HepG2 (cell line): ENCODE measurements at regions not wholly inside any gene's neighbourhood (a gene's known extent, or its start where the extent isn't known, plus 50 kb on each side); places are given as distances from the start of the nearest gene placed in this dataset.

Experiments used
- ATAC-seq: fragments of 200-7000 bp; cut with Tn5 transposase; 3 replicates; pipeline ENCODE4 v1.9.1; 2020; ENCODE audit warnings: mild to moderate bottlenecking, moderate library complexity
- BruUV-seq: library from RNA; stranded (reverse); fragments of 400-500 nt; replicated peaks from 2 replicates; lab custom pipeline; 2021; lab: Mats Ljungman, UMichigan
- CTCF ChIA-PET: fragments of 300-600 bp; formaldehyde crosslinking; extraction: SDS; loops from one replicate; lab custom pipeline; 2021; ENCODE audit warnings: low total read pairs, inconsistent platforms, low intra/inter-chr PET ratio; lab: Yijun Ruan, JAX
- POLR2A ChIA-PET: fragments of 350-600 bp; sonication (Branson Sonifier 250); formaldehyde crosslinking; loops from one replicate; lab custom pipeline; 2020; ENCODE audit warnings: antibody characterized with exemption, inconsistent platforms; lab: Yijun Ruan, JAX
- DNase-seq: peaks from one replicate; pipeline ENCODE4 v3.0.0-alpha.2; 2015; ENCODE audit warnings: low spot score
- FAIRE-seq: peaks from 3 replicates; lab custom pipeline; 2011; peaks lifted over from hg19 to GRCh38; lab: Jason Lieb, UNC
- H2AFZ ChIP-seq: one replicate; pipeline ENCODE4 v1.6.1; 2011; ENCODE audit warnings: low read length, inconsistent platforms
- H3K27ac ChIP-seq: fragments of 300-600 bp; 3 replicates; pipeline ENCODE4 v1.8.0; 2011; ENCODE audit warnings: mixed run types, mild to moderate bottlenecking, mixed read lengths, low read length, inconsistent platforms; ENCODE audit not compliant: insufficient read depth; ENCODE audit errors: extremely low read length
- H3K27me3 ChIP-seq, 2 experiments: fragments of 200-600 bp in 1 of 2; 2 replicates in 1 of 2; 3 replicates in 1 of 2; pipeline versions ENCODE4 v1.6.0 to v1.8.0; 2011; ENCODE audit warnings: low read length in 2 of 2, mild to moderate bottlenecking in 2 of 2, moderate library complexity in 2 of 2, inconsistent platforms in 1 of 2; ENCODE audit not compliant: insufficient read depth in 2 of 2, control insufficient read depth in 1 of 2
- H3K36me3 ChIP-seq, 2 experiments: fragments of 200-600 bp in 1 of 2; replicated peaks in 1 of 2; 2 replicates in 1 of 2; 3 replicates in 1 of 2; pipeline versions ENCODE4 v1.5.1 to v1.8.0; 2011; ENCODE audit warnings: low read length in 2 of 2, inconsistent platforms in 1 of 2; ENCODE audit not compliant: insufficient read depth in 2 of 2, control insufficient read depth in 1 of 2
- H3K4me1 ChIP-seq: 2 replicates; pipeline ENCODE4 v1.5.1; 2012; ENCODE audit warnings: low read length, inconsistent platforms; ENCODE audit not compliant: insufficient read depth
- H3K4me2 ChIP-seq: 2 replicates; pipeline ENCODE4 v1.6.0; 2011; ENCODE audit warnings: low read depth, low read length, inconsistent platforms
- H3K4me3 ChIP-seq, 3 experiments: fragments of 200-600 bp in 1 of 3; sonication (generic), shearing (Covaris generic) in 1 of 3; replicated peaks in 1 of 3; 2 replicates each; pipeline ENCODE4 v1.5.1; 2011 to 2016; ENCODE audit warnings: low read length in 3 of 3, inconsistent platforms in 2 of 3, low read depth in 2 of 3, mild to moderate bottlenecking in 2 of 3, control low read depth in 1 of 3, mixed read lengths in 1 of 3; ENCODE audit not compliant: insufficient read depth in 1 of 3
- H3K79me2 ChIP-seq: one replicate; pipeline ENCODE4 v1.6.1; 2011; ENCODE audit warnings: low read length, inconsistent platforms; ENCODE audit not compliant: insufficient read depth
- H3K9ac ChIP-seq: 2 replicates; pipeline ENCODE4 v1.6.0; 2011; ENCODE audit warnings: mild to moderate bottlenecking, low read depth, low read length, inconsistent platforms; ENCODE audit not compliant: insufficient read depth
- H3K9me3 ChIP-seq: 2 replicates; pipeline ENCODE4 v1.5.1; 2012; ENCODE audit warnings: mild to moderate bottlenecking, low read length
- H4K20me1 ChIP-seq: 2 replicates; pipeline ENCODE4 v1.6.0; 2011; ENCODE audit warnings: inconsistent platforms, mild to moderate bottlenecking, low read length, moderate library complexity; ENCODE audit not compliant: insufficient read depth
- CHD2 ChIP-seq: IDR thresholded peaks from 2 replicates; pipeline ENCODE4 v1.6.1; 2011; ENCODE audit warnings: low read depth, low read length, improper control_type of control experiment
- IKZF4 ChIP-seq: sonication (generic); formaldehyde crosslinking; IDR thresholded peaks from 2 replicates; pipeline ENCODE4 v1.5.1; 2020; ENCODE audit warnings: borderline replicate concordance, mild to moderate bottlenecking, low read depth, missing genetic modification reagents; ENCODE audit errors: not compliant biosample characterization
- MYNN ChIP-seq: sonication (generic); formaldehyde crosslinking; IDR thresholded peaks from 2 replicates; pipeline ENCODE4 v1.4.0; 2020; ENCODE audit warnings: mild to moderate bottlenecking, low read depth, missing genetic modification reagents
- NCOA1 ChIP-seq: sonication (generic); formaldehyde crosslinking; IDR thresholded peaks from 2 replicates; pipeline ENCODE4 v1.9.0; 2021; ENCODE audit warnings: missing genetic modification reagents
- TBL1XR1 ChIP-seq: fragments of 150-350 bp; IDR thresholded peaks from 2 replicates; pipeline ENCODE4 v1.6.1; 2014; ENCODE audit warnings: borderline replicate concordance, low read length; ENCODE audit not compliant: partially characterized antibody
- ZFP36L1 ChIP-seq: sonication (generic); formaldehyde crosslinking; IDR thresholded peaks from 2 replicates; pipeline ENCODE4 v1.8.0; 2022; ENCODE audit warnings: mild to moderate bottlenecking, missing genetic modification reagents, moderate library complexity
- WGBS: methylation state at CpG from one replicate; pipeline ENCODE4 v1.1.6; 2017; ENCODE audit warnings: low lambda C conversion rate; 5-methylcytosine and 5-hydroxymethylcytosine counted together
- in situ Hi-C: cut with HindIII; loops from 2 replicates; pipeline ENCODE4 v1.10.0; 2017; ENCODE audit warnings: low pct_unique_long_range_greater_than_20kb; ENCODE audit not compliant: extremely low pct_ligation_motif_present
- intact Hi-C: fragments of 100-400 bp; cut with micrococcal nuclease; formaldehyde crosslinking; loops from one replicate; pipeline ENCODE4 v1.10.0; 2022; ENCODE audit not compliant: unreplicated experiment
- TF ChIP-seq, protein P1 (sequence below): sonication (generic); formaldehyde crosslinking; IDR thresholded peaks from 2 replicates; pipeline ENCODE4 v1.5.1; 2020; ENCODE audit warnings: missing genetic modification reagents, mild to moderate bottlenecking, borderline replicate concordance
- TF ChIP-seq, protein P2 (sequence below): sonication (generic); formaldehyde crosslinking; IDR thresholded peaks from 2 replicates; pipeline ENCODE4 v1.8.0; 2023; ENCODE audit warnings: mild to moderate bottlenecking, missing genetic modification reagents
- TF ChIP-seq, protein P3 (sequence below): conservative IDR thresholded peaks from 2 replicates; pipeline ENCODE4 v1.6.1; 2018; ENCODE audit warnings: missing genetic modification reagents
- TF ChIP-seq, protein P4 (sequence below): sonication (generic); formaldehyde crosslinking; IDR thresholded peaks from 2 replicates; pipeline ENCODE4 v1.8.1; 2023; ENCODE audit warnings: missing genetic modification reagents, inconsistent platforms, borderline replicate concordance

DNA sequence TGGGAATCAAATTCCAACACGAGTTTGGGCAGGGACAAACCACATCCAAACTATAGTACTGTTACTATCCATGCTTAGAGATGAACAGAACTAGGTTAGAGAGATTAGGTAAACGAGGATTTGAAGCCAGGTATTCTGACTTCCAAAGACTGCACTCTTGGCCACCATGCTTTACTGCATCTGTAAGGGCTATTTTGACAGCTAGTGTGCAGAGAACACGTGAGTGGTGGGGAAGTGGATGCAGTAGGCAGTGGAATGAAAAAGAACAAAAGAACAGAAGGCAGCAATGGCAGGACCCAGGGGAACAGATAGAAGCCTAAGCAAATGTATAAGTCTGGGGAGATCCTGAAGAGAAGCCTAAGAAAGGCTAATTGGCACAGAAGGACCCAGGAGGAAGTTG lies 59.1 kb upstream of the GJA8 start:
- Histone ChIP-seq H4K20me1 (no peaks in the 10 kb centered on the region), H3K27me3 (0 out of 5 replicates have a peak, but pooled peaks cover 0 to 1% of the 10 kb centered on the region in 2 experiments), H3K36me3 (no peaks in the 10 kb centered on the region), H2AFZ (no peak overlapping the region), H3K27ac (no peak overlapping the region), H3K79me2 (no peaks in the 10 kb centered on the region), H3K9ac (no peak overlapping the region), H3K4me2 (no peak overlapping the region), H3K9me3 (no peaks in the 10 kb centered on the region), H3K4me3 (no peak overlapping the region), H3K4me1 (no peaks in the 10 kb centered on the region)
- in situ Hi-C loops, result loop anchor here (10.0 kb wide), 1 partner anchor 59 kb away; no protein-coding TSS in a partner anchor
- WGBS, result 1% methylated on average over 3 of the region's 3 CpGs
- ATAC-seq (no peak), DNase-seq (no peak), FAIRE-seq (no peak)
- ChIA-PET POLR2A (no interaction called here), CTCF (no interaction called here)
- intact Hi-C loops, result no loop called here
- BruUV-seq, result no TSS peak
- no peak for TF ChIP-seq MYNN
- TF ChIP-seq CHD2, result no peak
- TF ChIP-seq, protein P1, sequence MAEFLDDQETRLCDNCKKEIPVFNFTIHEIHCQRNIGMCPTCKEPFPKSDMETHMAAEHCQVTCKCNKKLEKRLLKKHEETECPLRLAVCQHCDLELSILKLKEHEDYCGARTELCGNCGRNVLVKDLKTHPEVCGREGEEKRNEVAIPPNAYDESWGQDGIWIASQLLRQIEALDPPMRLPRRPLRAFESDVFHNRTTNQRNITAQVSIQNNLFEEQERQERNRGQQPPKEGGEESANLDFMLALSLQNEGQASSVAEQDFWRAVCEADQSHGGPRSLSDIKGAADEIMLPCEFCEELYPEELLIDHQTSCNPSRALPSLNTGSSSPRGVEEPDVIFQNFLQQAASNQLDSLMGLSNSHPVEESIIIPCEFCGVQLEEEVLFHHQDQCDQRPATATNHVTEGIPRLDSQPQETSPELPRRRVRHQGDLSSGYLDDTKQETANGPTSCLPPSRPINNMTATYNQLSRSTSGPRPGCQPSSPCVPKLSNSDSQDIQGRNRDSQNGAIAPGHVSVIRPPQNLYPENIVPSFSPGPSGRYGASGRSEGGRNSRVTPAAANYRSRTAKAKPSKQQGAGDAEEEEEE (CRISPR knock-in tag), result no peak
- TF ChIP-seq, protein P2, sequence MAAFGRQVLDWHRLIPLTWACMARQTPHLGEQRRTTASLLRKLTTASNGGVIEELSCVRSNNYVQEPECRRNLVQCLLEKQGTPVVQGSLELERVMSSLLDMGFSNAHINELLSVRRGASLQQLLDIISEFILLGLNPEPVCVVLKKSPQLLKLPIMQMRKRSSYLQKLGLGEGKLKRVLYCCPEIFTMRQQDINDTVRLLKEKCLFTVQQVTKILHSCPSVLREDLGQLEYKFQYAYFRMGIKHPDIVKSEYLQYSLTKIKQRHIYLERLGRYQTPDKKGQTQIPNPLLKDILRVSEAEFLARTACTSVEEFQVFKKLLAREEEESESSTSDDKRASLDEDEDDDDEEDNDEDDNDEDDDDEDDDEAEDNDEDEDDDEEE (CRISPR knock-in tag), result no peak
- TF ChIP-seq IKZF4, result no peak
- TF ChIP-seq TBL1XR1, result no peak
- TF ChIP-seq ZFP36L1, result no peak
- TF ChIP-seq, protein P3, sequence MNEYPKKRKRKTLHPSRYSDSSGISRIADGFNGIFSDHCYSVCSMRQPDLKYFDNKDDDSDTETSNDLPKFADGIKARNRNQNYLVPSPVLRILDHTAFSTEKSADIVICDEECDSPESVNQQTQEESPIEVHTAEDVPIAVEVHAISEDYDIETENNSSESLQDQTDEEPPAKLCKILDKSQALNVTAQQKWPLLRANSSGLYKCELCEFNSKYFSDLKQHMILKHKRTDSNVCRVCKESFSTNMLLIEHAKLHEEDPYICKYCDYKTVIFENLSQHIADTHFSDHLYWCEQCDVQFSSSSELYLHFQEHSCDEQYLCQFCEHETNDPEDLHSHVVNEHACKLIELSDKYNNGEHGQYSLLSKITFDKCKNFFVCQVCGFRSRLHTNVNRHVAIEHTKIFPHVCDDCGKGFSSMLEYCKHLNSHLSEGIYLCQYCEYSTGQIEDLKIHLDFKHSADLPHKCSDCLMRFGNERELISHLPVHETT (CRISPR knock-in tag), result no peak
- TF ChIP-seq, protein P4, sequence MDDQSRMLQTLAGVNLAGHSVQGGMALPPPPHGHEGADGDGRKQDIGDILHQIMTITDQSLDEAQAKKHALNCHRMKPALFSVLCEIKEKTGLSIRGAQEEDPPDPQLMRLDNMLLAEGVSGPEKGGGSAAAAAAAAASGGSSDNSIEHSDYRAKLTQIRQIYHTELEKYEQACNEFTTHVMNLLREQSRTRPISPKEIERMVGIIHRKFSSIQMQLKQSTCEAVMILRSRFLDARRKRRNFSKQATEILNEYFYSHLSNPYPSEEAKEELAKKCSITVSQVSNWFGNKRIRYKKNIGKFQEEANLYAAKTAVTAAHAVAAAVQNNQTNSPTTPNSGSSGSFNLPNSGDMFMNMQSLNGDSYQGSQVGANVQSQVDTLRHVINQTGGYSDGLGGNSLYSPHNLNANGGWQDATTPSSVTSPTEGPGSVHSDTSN (CRISPR knock-in tag), result no peak
- TF ChIP-seq NCOA1, result no peak
